Right hindlimb (tissue), 1 donor: ENCODE measurements at regions not wholly inside any gene's neighbourhood (a gene's known extent, or its start where the extent isn't known, plus 50 kb on each side); places are given as distances from the start of the nearest gene placed in this dataset.

Experiments used
- DNase-seq: peaks from one replicate; pipeline ENCODE4 v3.0.0-alpha.2; 2018

GRCh38 chr2:3099145-3099859 lies 278.3 kb downstream of the EIPR1 start:
- DNase-seq, result no peak

GRCh38 chr2:3098231-3098630 lies 279.4 kb downstream of the EIPR1 start:
- DNase-seq, result no peak

GRCh38 chr2:3097804-3098203 lies 279.8 kb downstream of the EIPR1 start:
- no peak for DNase-seq

DNA sequence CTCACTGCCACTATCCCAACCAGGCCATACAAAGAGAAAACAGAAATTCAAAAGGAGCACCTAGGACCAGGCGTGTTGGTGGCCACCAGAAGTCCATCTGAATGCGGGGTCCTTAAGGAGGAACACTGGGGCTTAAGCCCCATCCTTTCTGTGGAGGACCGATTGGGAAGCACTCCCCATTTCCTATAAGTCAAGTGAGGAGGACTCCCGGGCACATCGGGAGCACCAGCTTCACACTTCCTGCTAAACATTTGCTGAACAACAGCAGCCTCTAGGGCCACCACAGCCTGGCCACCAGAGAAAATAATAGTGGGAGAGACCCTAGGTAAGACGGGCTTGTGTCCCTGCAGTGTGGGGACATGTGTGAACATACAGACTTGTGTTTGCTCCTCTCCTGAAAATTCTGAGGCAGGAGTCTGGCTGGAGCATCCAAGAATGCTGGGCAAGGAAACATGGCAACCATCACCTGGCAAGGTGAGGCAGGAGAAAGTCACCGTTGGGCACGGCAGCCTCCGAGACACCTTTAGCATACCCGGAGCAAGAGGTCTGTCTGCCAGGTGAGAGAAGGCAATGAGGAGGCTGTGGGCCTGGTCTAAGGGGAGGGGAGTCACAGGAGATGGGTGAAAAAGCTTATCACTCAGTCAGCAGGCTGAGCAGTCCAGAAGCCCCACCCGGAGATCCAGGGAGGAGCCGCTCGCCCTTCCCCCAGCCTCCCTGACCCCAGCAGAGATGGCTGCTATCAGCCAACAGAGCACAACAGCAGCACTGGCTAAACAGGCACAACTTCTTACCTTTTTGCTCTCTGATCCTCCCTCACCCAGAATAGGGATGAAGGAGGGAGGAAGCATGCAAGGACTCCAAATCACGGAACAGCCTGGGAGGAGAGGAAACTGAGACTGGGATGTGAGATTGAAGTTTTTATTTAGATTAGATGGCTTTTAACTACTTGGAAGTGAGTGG lies 282.3 kb downstream of the EIPR1 start:
- no peak for DNase-seq

DNA sequence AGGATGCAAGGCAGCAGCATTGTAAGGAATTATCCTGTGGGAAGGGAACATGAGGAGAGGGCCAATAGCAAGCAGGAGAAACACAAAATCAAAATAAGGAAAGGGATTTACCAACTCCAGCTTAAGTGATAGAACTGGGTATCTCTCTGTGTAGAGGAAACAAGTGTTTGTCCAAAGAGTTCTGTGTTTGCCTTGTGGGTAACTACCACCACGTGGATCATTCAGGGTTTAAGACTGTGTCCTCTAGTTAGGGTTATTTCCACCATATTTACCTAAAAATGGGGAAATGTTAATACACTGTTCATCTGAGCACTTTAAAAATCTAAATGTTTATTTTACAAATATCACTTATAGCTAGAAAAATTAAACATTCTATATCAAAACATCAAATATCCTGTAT lies 283.3 kb downstream of the EIPR1 start:
- no peak for DNase-seq

DNA sequence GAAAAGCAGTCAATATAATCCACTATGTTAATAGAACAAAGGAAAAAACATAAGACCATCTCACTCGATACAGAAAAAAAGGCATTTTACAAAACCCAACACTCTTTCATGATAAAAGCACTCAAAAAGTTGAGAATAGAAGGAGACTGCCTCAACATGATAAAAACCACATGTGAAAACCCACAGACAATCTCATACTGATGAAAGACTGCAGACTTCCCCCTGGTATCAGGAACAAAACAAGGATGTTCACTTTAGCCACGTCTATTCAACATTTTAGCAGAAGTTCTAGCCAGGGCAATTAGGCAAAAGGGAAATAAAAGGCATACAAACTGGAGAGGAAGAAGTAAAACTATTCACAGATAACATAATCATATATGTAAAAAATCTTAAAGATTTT lies 285.9 kb downstream of the EIPR1 start:
- DNase-seq, result no peak

- DNase-seq, result no peak
Observed at GRCh38 chr2:3082705-3083104, 294.9 kb downstream of the EIPR1 start.

- no peak for DNase-seq
Observed at GRCh38 chr2:3079959-3080948, 297.4 kb downstream of the EIPR1 start.

DNA sequence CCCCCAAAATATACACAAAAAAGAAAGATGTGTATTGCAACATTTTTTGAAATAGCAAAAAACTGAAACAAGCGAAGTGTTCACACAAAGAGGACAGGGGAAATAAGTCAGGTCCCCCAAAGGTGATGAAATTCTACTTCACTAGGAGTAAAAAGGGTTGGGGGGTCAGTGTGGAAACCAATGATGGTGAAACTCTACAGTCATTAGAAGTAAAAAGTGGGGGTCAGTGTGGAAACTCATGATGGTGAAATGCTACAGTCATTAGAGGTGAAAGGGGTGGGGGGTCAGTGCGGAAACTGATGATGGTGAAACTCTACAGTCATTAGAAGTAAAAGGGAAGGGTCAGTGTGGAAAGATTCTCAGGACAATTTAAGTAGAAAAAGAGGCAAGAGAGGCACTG lies 298.2 kb downstream of the EIPR1 start:
- DNase-seq, result no peak

- no peak for DNase-seq
Observed at GRCh38 chr2:3078684-3079083, 298.9 kb downstream of the EIPR1 start.

DNA sequence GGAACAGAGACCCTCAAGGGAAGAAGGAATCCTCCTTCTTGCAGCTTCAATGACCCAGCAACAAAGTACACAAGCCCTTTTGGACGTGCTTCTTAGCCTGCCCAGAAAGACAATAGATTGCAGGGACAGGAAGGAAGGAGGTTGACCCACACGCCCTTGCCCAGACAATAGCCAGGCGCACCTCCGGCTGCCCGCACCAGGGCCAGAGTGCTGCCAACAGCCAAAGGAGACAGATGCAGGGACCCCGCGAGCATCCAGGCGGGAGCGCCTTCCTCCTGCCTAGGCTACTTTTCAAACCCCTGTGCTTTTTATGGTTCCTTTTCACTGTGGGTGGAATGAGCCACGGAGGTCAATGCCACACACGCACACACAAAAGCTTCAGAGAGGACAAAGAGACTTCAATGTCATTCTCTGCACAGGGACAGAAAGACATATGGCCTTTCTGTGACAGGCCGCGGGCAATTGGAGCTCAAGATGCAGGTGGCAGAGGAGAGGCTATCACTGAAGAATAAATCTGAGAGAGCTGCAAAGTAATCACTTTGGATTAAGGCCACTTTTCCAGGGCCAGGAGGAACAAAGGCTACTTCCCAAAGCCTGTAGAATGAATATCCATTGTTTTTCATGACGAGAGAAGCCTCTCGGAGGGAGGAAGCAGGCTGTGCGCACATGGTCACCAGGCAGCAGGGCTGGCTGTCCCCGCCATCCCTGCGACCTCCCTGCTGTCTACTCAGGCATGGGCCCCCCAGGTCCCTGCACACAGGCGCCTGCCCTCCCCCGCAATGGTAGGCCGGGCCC lies 300.6 kb downstream of the EIPR1 start:
- DNase-seq, result no peak

GRCh38 chr2:3075991-3076340 lies 301.7 kb downstream of the EIPR1 start:
- DNase-seq, result no peak

GRCh38 chr2:3075316-3075990 lies 302.2 kb downstream of the EIPR1 start:
- DNase-seq, result no peak

DNA sequence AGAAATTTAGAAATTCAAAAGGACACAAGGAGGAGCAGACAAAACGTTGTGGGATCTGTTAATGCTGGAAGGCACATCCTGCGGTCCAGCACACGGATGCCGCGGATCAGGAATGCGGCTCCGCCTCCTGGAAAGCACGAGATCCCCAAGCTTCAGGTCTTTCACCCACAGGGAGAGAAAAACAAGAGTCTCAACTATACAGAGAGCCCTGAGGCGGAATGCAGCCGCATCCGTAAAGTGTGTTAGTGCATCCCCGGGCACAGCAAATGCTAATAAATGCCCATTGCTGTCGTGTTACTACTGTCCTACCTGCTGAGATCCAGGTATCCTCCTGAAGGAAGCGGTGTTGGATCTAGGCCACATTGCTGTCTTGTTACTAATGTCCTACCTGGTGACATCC lies 303.9 kb downstream of the EIPR1 start:
- no peak for DNase-seq

- no peak for DNase-seq
Observed at GRCh38 chr2:3073041-3073595, 304.5 kb downstream of the EIPR1 start.

- DNase-seq, result no peak
Observed at GRCh38 chr2:3071685-3072263, 305.8 kb downstream of the EIPR1 start.

- DNase-seq, result no peak
Observed at GRCh38 chr2:3066831-3067230, 310.8 kb downstream of the EIPR1 start.

GRCh38 chr2:3065928-3066327 lies 311.7 kb downstream of the EIPR1 start:
- no peak for DNase-seq

DNA sequence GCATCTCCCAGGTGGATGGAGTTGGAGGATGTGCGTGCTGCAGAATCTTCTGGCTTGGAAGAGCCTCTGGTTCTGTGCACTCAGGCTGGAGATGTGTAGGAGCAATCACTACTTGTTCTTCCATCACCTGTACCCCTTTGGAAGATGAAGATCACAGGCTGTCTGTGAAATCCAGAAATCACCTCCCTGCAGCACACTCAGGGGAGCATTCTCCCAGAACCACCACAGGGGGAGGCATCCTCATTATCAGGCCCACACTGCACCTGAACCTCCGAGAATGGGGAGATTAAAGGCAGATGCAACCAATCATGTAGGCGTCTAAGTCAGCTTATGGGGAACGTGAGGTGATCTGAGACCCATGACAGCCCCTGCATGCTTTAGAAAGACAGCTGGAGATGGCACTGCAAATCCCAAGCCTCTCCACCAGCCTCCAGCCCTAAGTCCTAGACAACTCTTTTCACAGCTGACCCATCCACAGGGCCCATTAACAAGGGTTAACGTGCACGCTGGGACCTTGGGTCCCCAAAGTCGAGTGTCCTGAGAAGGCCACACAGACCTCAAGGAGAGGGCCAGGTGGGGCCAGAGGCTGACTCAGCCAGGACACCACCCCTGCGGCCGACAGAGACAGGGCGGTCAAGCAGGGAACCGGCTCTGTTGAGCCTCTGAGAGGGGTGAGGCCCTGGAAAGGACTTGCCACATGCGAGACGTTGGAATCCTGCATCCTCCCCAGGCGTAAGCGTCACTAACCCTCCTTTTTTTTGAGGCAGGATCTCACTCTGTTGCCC lies 314.9 kb downstream of the EIPR1 start:
- DNase-seq, result no peak

GRCh38 chr2:3060049-3060448 lies 317.6 kb downstream of the EIPR1 start:
- no peak for DNase-seq
